Loucy (cell line): ENCODE measurements at regions not wholly inside any gene's neighbourhood (a gene's known extent, or its start where the extent isn't known, plus 50 kb on each side); places are given as distances from the start of the nearest gene placed in this dataset.

Experiments used
- H2AFZ ChIP-seq: fragments of 200-600 bp; sonication (generic); 2 replicates; pipeline ENCODE4 v1.6.0; 2016; ENCODE audit warnings: antibody characterized with exemption, mild to moderate bottlenecking, low read length, moderate library complexity
- H3F3A ChIP-seq: fragments of 200-600 bp; 2 replicates; pipeline ENCODE4 v1.6.0; 2016; ENCODE audit warnings: antibody characterized with exemption, low read depth, mild to moderate bottlenecking
- H3K27me3 ChIP-seq: fragments of 200-600 bp; sonication (generic); 2 replicates; pipeline ENCODE4 v1.6.1; 2014; ENCODE audit warnings: low read length, mild to moderate bottlenecking; ENCODE audit not compliant: insufficient read depth, poor library complexity, severe bottlenecking
- H3K36me3 ChIP-seq: fragments of 200-600 bp; sonication (generic); 2 replicates; pipeline ENCODE4 v1.6.1; 2016; ENCODE audit warnings: low read length; ENCODE audit not compliant: insufficient read depth
- H3K4me1 ChIP-seq: fragments of 200-600 bp; sonication (generic); 2 replicates; pipeline ENCODE4 v1.5.1; 2014; ENCODE audit warnings: low read length, mild to moderate bottlenecking; ENCODE audit not compliant: insufficient read depth, poor library complexity, severe bottlenecking
- H3K4me2 ChIP-seq: fragments of 200-600 bp; sonication (generic); 2 replicates; pipeline ENCODE4 v1.6.0; 2014; ENCODE audit warnings: antibody characterized with exemption, low read length, low read depth, mild to moderate bottlenecking; ENCODE audit not compliant: poor library complexity, severe bottlenecking
- H3K4me3 ChIP-seq: fragments of 200-600 bp; sonication (generic); 2 replicates; pipeline ENCODE4 v1.5.1; 2014; ENCODE audit warnings: low read length, mild to moderate bottlenecking, mixed read lengths; ENCODE audit not compliant: poor library complexity, severe bottlenecking
- H3K79me2 ChIP-seq: fragments of 200-600 bp; sonication (generic); 2 replicates; pipeline ENCODE4 v1.6.1; 2014; ENCODE audit warnings: low read length; ENCODE audit not compliant: insufficient read depth
- H3K9ac ChIP-seq: fragments of 200-600 bp; sonication (generic); 2 replicates; pipeline ENCODE4 v1.6.0; 2014; ENCODE audit warnings: mild to moderate bottlenecking, low read depth, low read length, moderate library complexity; ENCODE audit not compliant: poor library complexity, severe bottlenecking
- H3K9me2 ChIP-seq: fragments of 200-600 bp; sonication (generic); replicated peaks from 2 replicates; pipeline ENCODE4 v1.6.1; 2016; ENCODE audit warnings: low read depth, low read length, mixed read lengths
- H3K9me3 ChIP-seq: fragments of 200-600 bp; sonication (generic); 2 replicates; pipeline ENCODE4 v1.6.1; 2014; ENCODE audit warnings: mild to moderate bottlenecking, antibody characterized with exemption, low read length, low read depth; ENCODE audit not compliant: insufficient read depth
- H4K20me1 ChIP-seq: fragments of 200-600 bp; sonication (generic); 2 replicates; pipeline ENCODE4 v1.6.0; 2014; ENCODE audit warnings: antibody characterized with exemption, low read length, mild to moderate bottlenecking; ENCODE audit not compliant: insufficient read depth, poor library complexity, severe bottlenecking
- CTCF ChIP-seq: fragments of 200-600 bp; sonication (generic); conservative IDR thresholded peaks from 2 replicates; pipeline ENCODE4 v1.5.1; 2014; ENCODE audit warnings: mild to moderate bottlenecking, antibody characterized with exemption, low read length
- EZH2phosphoT487 ChIP-seq: fragments of 200-600 bp; IDR thresholded peaks from 2 replicates; pipeline ENCODE4 v1.6.1; 2018; ENCODE audit warnings: antibody characterized with exemption, mild to moderate bottlenecking, moderate library complexity, borderline replicate concordance

- H3K9me3 ChIP-seq: no peaks in the 10 kb centered on the region
- no peak overlapping the region for H2AFZ ChIP-seq
Observed at GRCh38 chrX:149272690-149273463, 232.2 kb downstream of the IDS start.

GRCh38 chrX:149267878-149268813 is 237.0 kb downstream of the IDS start:
- Histone ChIP-seq H3K4me3 (no peak overlapping the region), H3K9me2 (no peaks in the 10 kb centered on the region), H3K9ac (no peak overlapping the region), H3K9me3 (no peaks in the 10 kb centered on the region), H3K79me2 (no peaks in the 10 kb centered on the region), H3K27me3 (no peaks in the 10 kb centered on the region), H3K36me3 (no peaks in the 10 kb centered on the region), H3K4me2 (no peak overlapping the region), H3F3A (no peaks in the 10 kb centered on the region), H4K20me1 (no peaks in the 10 kb centered on the region), H2AFZ (no peak overlapping the region), H3K4me1 (no peaks in the 10 kb centered on the region)
- TF ChIP-seq EZH2phosphoT487 (no peak), CTCF (no peak)

More at GRCh38 chrX:149272690-149273463, 232.2 kb downstream of the IDS start:
- no peaks in the 10 kb centered on the region for H3K79me2 ChIP-seq
- H3K4me2 ChIP-seq: no peak overlapping the region
- no peaks in the 10 kb centered on the region for H3K27me3 ChIP-seq
- no peak overlapping the region for H3K4me3 ChIP-seq
- TF ChIP-seq CTCF: no peak
- TF ChIP-seq EZH2phosphoT487: no peak
- H3K9me2 ChIP-seq: no peaks in the 10 kb centered on the region
- H3K4me1 ChIP-seq: no peaks in the 10 kb centered on the region
- no peaks in the 10 kb centered on the region for H4K20me1 ChIP-seq
- H3K9ac ChIP-seq: no peak overlapping the region
- no peaks in the 10 kb centered on the region for H3K36me3 ChIP-seq
- no peaks in the 10 kb centered on the region for H3F3A ChIP-seq

GRCh38 chrX:149262086-149262485 is 243.0 kb downstream of the IDS start:
- H3K9me2 ChIP-seq: no peaks in the 10 kb centered on the region
- no peaks in the 10 kb centered on the region for H3K9me3 ChIP-seq
- TF ChIP-seq EZH2phosphoT487 (no peak), CTCF (no peak)
- H4K20me1 ChIP-seq: no peaks in the 10 kb centered on the region
- H3K79me2 ChIP-seq: no peaks in the 10 kb centered on the region
- H3K4me3 ChIP-seq: no peak overlapping the region
- no peak overlapping the region for H3K4me2 ChIP-seq
- H2AFZ ChIP-seq: no peak overlapping the region
- no peaks in the 10 kb centered on the region for H3K4me1 ChIP-seq
- no peaks in the 10 kb centered on the region for H3K36me3 ChIP-seq
- no peak overlapping the region for H3K9ac ChIP-seq
- no peaks in the 10 kb centered on the region for H3F3A ChIP-seq
- no peaks in the 10 kb centered on the region for H3K27me3 ChIP-seq
